SKM-1 (cell line): ENCODE measurements at regions not wholly inside any gene's neighbourhood (a gene's known extent, or its start where the extent isn't known, plus 50 kb on each side); places are given as distances from the start of the nearest gene placed in this dataset.
"Not testable (repeated sequence)": the region's sequence is repeated elsewhere in the genome, so short reads cannot be mapped to it uniquely, and the experiment has no call there.

ENCODE experiments used
- DNase-seq: peaks from one replicate; lab custom pipeline; 2025; ENCODE audit not compliant: unreplicated experiment; lab: John Stamatoyannopoulos, UW

DNA sequence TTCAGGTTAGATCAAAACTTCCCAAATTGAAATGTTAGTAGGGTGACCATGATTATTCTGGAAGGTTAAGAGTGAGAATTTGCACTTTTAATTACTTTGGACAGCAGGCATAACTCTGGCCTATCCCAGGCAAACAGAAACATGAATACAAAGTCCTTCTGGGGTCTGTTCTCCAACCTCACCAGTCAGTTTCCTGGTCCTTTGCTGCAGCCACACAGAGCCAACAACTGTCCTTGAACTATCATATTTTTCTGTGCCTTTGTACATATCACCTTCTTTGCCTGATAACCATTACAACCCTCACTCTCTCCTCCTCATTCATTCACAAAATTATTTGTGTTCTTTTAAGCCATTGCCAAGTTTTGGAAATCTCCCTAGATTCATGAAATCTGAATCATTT is 126.0 kb upstream of the GBE1 start:
- DNase-seq = no peak

DNA sequence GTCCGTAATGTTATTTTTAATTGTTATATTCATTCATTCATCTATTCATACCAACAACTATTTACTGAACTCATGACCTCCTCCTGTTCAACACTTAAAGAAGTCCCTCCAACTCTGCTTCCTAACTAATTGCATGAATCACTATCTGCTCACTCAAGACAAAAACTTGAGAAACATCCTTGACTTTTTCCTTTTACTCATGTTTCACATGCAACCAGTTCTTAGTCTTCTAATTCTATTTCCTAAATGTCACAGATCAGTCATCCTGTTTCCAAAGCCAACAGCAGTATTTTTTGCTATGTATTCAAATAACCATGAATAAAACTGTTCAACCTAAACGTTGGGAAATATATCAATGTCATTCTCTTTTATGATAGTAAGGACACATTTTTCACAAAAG is 124.6 kb upstream of the GBE1 start:
- DNase-seq = no peak

DNA sequence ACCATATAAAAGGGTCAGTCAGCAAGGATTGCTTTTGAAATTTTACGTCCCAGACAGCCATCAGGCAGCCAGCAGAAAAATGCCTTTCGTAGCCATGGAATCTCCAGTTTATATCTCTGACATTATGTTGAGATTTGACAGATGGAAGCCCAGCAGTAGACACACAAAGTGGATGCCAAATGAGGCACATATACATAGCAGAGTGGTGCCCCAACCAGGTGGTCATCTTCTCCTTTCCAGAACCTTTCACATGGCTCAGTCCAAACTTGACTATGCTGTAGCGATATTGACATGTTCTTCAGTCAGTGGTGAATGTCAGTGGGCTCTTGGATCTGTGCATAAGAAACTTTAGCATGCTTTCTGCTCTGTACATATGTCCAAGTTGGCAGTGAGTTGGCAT is 123.3 kb upstream of the GBE1 start:
- DNase-seq = no peak

DNA sequence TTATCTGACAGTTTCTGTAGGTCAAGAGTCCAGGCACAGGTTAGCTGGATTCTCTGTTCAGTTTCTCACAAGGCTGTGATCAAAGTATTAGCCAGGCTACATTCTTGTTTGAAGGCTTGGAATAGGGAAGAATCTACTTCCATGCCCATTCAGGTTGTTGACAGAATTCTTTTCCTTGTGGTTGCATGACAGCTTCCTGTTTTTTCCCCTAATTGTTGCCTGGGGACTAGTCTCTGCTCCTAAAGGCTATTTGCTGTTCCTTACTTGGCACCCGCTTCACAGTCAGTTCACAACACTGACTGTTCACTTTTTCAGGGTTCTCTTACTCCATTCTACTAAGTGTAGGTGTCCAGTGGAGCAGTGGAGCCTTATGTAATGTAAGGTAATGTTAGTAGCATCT is 115.4 kb upstream of the GBE1 start:
- no peak for DNase-seq

DNA sequence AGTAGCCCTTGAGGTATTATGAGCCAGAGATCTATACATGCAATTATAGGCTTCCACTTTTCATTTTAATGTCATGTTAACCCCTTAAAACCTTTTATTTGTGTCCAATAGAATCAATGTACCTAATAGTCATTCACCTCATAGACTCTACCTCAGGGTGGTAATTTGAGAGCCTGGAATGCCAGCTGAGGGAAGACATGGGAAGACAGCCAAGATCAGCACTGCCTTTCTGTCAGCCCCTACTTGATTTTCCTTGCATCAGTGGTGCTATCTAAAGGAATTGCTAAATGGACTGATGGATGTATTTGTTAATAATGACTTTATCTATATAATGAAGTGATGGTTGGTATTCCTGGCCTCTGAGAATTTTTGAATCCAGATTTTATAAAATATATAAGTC is 113.3 kb upstream of the GBE1 start:
- no peak for DNase-seq

- DNase-seq = no peak
Measured at GRCh38 chr3:81872566-81872965, 111.1 kb upstream of the GBE1 start.

GRCh38 chr3:81871358-81872155 is 110.1 kb upstream of the GBE1 start:
- no peak for DNase-seq

GRCh38 chr3:81869382-81869781 is 107.9 kb upstream of the GBE1 start:
- DNase-seq = no peak

DNA sequence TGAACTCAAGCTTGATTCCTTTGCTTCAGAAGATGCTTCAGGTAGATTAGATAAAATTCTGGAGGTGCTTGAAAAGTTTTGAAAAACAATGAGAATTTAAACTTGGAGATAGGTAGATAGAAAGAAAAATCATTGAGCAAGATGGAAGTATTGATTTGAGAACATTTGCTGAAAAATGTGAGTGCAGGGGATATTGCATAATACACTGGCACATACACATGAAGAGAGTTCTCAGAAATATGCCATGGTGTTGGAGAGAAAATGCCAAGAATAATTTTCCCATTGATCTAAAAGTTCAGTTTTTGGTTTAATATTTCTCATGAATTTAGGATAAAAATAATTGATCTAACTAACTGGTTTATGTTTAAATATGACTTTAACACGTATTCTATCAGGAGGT is 107.2 kb upstream of the GBE1 start:
- no peak for DNase-seq

DNA sequence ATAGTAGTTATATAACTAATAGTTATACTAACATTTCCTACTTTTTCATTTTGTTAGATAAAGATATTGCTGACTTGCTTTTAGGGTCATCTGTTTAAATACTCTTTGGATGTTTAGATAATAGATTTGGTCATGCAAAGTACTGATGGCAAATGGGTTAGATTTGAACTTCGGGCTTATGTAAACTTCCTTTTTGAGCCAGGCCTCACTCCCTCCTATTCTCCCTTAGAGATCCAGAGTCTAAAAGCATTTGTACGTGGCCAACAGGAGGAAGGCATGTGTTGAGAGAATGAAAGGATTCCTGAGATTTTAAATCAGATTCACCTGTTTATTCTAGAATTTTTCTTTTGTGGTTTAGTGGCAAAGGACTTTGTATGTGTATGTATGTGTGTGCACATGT is 106.4 kb upstream of the GBE1 start:
- no peak for DNase-seq

- not testable (repeated sequence) for DNase-seq
Measured at GRCh38 chr3:81865164-81865563, 103.7 kb upstream of the GBE1 start.

GRCh38 chr3:81864272-81864671 is 102.8 kb upstream of the GBE1 start:
- no peak for DNase-seq

GRCh38 chr3:81863756-81864155 is 102.3 kb upstream of the GBE1 start:
- DNase-seq = no peak

- no peak for DNase-seq
Measured at GRCh38 chr3:81861593-81861992, 100.1 kb upstream of the GBE1 start.

- DNase-seq = no peak
Measured at GRCh38 chr3:81859524-81859923, 98.1 kb upstream of the GBE1 start.

- no peak for DNase-seq
Measured at GRCh38 chr3:81853431-81853830, 92.0 kb upstream of the GBE1 start.

DNA sequence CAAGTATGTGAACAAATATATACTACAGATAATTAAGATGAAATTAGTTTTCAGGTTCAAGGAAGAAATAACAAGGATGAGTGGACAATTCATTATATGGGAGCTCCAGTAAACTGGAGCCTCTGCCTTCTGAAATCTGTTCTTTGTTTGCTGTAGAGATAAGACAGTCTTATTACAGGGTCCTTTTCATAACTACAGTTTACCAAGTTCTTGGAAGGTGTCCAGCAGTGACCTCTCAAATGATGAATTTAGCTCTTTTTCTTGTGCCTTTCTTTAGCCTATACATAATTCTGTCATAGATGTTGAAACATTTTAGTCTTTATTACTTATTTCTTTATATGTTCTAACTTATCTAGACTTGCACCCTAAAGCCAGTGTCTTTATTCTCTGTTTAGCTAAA is 89.7 kb upstream of the GBE1 start:
- DNase-seq = no peak

- no peak for DNase-seq
Measured at GRCh38 chr3:81846988-81847387, 85.5 kb upstream of the GBE1 start.

GRCh38 chr3:81841540-81841939 is 80.1 kb upstream of the GBE1 start:
- DNase-seq = no peak

- no peak for DNase-seq
Measured at GRCh38 chr3:81839504-81840094, 78.2 kb upstream of the GBE1 start.

- no peak for DNase-seq
Measured at GRCh38 chr3:81838457-81838856, 77.0 kb upstream of the GBE1 start.

DNA sequence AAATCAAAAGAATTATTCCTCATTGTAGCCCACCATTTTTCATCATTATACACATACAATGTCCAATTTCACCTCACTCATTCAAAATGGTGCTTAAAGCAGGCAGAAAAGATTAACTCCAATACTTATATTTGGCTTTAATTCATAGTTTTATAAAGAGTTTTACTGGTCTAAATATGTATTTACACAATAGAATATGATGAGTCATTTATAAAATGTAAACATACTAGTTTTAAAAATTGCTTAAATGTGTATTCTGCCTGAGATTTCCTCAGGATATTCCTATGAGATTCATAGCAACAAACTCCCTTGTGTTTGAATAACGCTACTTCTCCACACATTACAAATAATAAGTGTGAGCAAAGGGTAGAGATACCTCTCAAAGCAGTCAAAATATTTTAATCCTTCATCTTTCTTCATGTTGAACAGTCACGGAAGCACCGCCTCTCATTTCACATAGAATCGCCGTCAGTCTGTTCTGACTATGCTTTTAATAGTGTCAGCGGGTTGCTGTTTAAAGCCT is 75.7 kb upstream of the GBE1 start:
- DNase-seq = no peak

DNA sequence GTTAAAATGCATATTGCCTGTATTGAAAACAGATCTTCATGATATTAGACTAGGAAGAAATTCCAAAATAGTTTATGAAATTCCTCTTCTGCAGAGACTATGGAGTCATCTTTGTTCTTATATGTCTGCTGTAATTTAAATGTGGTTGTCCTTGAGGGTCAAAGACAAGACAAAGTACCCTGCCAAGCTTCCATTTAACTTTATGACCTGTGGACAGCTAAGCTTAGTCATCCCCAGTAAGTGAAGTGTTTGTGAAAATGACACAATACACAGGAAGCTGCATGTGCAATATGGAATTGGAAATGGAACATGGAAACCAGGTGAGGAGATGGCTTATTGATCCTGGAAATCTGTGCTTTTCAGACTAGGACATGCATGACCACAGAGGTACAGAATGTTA is 68.5 kb upstream of the GBE1 start:
- DNase-seq = no peak
